GM12873 (cell line): ENCODE measurements at regions not wholly inside any gene's neighbourhood (a gene's known extent, or its start where the extent isn't known, plus 50 kb on each side); places are given as distances from the start of the nearest gene placed in this dataset.

Experiments used
- TF ChIP-seq, protein P1 (sequence below): IDR thresholded peaks from 2 replicates; pipeline ENCODE4 v1.5.1; 2012; ENCODE audit warnings: low read depth, mild to moderate bottlenecking, moderate library complexity, low read length, control low read depth; ENCODE audit not compliant: insufficient read depth; ENCODE audit errors: missing control alignments

DNA sequence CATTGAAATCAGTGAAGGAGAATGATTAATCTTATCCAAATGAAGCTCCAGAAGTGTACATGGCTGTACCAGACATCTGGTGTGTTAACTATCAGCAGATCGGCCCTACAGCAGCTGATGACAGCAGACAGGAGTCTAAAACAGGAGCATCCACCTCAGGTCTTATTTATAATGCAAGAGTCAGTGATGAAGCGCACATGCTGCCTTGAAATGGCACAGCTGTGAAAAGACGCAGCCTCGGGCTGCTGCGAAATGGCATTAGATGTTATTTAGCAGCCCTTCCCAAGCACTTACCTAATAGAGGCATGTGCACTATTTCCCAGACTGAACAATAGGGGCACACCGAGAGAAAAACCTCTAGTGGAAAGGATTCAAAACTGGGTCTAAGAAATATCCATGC is 472.3 kb upstream of the CBLB start:
- TF ChIP-seq, protein P1, sequence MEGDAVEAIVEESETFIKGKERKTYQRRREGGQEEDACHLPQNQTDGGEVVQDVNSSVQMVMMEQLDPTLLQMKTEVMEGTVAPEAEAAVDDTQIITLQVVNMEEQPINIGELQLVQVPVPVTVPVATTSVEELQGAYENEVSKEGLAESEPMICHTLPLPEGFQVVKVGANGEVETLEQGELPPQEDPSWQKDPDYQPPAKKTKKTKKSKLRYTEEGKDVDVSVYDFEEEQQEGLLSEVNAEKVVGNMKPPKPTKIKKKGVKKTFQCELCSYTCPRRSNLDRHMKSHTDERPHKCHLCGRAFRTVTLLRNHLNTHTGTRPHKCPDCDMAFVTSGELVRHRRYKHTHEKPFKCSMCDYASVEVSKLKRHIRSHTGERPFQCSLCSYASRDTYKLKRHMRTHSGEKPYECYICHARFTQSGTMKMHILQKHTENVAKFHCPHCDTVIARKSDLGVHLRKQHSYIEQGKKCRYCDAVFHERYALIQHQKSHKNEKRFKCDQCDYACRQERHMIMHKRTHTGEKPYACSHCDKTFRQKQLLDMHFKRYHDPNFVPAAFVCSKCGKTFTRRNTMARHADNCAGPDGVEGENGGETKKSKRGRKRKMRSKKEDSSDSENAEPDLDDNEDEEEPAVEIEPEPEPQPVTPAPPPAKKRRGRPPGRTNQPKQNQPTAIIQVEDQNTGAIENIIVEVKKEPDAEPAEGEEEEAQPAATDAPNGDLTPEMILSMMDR: no peak

DNA sequence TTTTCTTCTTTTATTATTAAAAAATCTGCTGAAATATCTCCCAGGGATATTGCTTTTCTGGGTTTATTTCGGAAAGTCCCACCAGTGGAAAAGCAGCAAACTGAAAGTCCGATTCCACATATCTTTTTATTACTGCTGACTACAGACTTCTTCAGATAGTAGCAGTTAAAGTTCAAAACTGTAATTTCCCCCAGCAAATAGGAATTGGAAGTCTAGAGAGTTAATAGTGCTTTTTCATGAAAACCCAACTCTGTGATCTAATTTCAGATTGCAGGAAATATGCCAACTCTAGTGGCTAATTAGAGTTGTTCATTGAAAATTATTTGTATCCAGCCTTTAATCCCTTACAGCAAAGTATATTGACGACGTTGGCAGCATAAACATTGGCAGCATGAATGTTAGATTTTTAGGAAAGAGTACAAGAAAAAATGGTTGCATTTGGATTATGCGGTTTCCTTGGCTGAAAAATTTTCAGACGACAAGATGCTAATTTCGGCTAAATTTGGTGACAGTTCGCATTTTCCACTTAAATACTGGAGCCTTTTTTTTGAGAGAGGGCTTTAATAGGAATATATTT is 472.9 kb upstream of the CBLB start:
- TF ChIP-seq, protein P1: no peak

DNA sequence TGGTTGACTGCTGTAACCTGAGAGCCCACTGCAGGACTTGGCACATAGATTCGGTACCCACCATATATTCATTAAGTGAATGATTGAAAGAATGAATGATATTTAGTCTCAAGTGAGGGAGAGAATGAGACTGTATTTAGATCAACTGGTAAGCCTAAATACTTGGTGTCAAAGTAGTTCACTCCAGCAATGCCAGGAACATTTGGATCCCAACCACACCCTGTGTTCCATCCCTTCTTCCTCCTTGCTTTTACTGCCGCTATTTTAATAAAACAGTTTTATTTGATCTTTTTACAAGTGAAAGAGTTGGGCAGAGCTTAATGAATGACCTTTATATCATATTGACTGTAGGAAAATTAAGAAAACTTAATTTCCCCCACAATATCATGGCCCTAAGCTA is 473.6 kb upstream of the CBLB start:
- TF ChIP-seq, protein P1: no peak

DNA sequence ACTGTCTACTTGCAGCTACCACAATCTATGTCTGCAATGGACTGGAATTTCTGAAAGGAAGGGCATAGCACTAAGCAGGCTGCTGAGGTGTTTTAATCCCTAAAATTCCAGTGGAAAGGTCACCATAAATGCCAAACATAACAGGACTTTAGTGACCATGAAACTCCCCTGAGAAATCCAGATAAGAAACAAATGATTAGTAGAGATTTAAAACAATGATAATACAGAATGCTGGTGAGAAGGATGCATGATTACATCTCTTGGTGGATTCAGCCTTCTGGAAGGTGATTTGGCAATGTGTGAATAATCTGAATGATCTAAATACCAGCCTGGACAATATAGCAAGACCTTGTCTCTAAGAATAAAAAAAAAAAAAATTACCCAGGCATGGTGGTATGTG is 475.0 kb upstream of the CBLB start:
- TF ChIP-seq, protein P1: no peak

DNA sequence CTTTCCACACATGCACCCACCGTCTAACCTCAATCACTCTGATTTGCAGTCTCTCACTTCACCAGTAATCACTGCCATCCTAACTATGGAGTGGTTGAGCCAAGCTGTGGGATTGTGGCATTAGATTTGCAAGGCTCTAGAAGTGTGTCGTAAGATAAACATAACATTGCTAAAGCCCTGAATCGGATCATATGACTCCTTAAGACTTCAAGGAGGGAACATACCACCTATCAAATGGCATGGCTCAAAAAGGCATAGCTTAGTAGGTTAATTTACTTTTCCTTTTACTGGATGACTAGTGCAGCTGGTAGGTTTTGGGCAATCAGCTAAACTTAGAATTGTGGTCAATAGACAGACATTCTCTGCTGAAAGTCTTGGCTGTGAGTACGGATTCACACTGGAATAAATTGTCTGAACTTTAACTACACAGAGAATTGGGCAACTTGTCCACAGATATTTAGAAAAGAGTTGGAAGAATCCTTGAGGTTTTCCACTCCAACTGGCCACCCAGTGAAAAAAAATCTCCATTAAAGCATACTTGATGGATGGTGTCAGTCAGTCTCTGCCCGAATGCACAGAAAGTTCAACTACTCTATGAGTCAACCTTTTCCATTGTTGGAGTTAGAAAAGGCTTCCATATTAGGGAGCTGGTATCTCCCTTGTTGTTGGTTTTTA is 476.7 kb upstream of the CBLB start:
- TF ChIP-seq, protein P1: no peak

DNA sequence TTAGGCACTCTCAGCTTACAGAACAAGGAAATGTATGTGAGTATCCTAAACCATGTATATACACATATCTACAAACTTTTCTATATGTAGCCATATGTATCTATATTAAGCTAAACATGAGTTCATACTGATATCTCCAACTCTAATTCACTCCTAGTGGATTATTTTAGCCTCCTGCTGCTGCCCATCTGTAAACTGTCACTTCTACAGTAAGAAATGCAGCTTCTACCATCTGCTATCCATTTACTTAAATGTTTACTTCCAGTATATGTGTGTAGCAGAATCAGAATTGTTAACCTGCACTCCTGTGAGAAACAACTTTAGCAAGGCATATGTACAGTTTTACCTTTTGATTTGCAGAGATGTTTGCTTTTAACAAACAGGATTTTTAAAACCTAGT is 478.5 kb upstream of the CBLB start:
- TF ChIP-seq, protein P1: no peak

DNA sequence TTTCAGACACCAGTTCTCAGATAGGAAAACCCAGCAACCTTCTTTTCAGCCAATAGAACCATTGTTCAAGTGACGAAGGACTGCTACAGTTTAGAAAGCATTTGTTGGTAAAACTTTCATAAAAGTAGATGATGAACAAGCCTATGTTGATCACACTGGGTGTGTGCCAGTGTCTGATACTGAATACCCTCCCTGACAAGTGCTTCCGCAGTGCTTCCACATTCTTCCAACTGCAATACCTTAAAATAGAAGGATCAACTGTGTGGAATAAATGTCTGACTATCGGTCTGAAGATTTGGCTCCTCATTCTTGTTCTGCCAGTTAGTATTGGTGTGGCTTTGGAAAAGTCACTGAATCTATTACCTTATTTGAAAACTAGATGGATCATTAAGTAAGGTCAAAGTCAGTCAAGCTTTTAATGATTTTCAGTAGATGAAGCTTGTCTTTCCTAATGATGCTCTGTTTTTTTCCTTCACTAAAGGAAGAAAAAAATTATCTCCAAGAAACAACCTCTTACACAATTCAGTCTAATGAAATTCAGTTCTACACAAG is 479.4 kb upstream of the CBLB start:
- TF ChIP-seq, protein P1: no peak
